ENCODE measurements at regions not wholly inside any gene's neighbourhood (a gene's known extent, or its start where the extent isn't known, plus 50 kb on each side); places are given as distances from the start of the nearest gene placed in this dataset.
"Not testable (repeated sequence)": the region's sequence is repeated elsewhere in the genome, so short reads cannot be mapped to it uniquely, and the experiment has no call there.

DNA sequence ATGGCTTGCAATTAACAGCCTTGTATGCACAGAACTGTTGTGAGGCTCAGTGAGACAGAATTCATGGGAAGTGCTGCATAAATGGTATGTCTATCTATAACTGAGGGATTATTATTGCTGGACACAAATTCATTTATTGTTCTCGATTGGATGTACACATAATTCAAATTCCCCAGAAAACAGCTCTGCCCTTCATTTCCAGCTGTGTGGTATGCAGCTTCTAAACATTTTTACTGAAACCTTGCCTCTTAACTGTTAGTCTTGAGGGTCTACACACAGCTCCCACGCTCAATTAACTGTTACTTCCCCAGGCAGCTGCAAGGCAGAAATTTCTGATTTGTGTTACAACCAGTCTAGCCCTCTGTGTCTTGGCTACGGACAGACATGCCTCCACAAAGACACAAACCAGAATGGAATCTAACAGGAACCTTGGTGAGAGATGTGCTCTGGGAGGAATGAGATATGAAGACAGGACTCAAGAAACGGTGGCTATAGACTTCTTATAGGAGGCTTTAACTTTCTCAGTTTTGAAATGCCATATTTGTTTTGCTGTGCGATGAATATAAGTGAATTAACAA lies 139.7 kb upstream of the TBL1XR1 start:
- Histone ChIP-seq H3K9me2 (replicated peaks; ENCODE audit: low read length) (no peaks in the 10 kb centered on the region), H3K27me3 (ENCODE audit: low read length) (no peaks in the 10 kb centered on the region), H2AFZ (ENCODE audit: low read length) (no peak overlapping the region), H3K36me3 (ENCODE audit: low read depth, low read length) (no peaks in the 10 kb centered on the region), H3K9ac (ENCODE audit: low read length) (no peak overlapping the region), H3K4me1 (ENCODE audit: insufficient read depth, low read length) (peaks cover 28% of the 10 kb centered on the region), H3K4me2 (ENCODE audit: low read length) (no peak overlapping the region), H3K9me3 (ENCODE audit: low read length) (no peaks in the 10 kb centered on the region), H3K79me2 (ENCODE audit: low read length) (no peaks in the 10 kb centered on the region), H3K4me3 (ENCODE audit: low read length) (no peak overlapping the region), H4K20me1 (ENCODE audit: low read length) (no peaks in the 10 kb centered on the region), H3K27ac (ENCODE audit: low read length) (no peak overlapping the region), H3F3A (ENCODE audit: low read length, unreplicated experiment) (no peaks in the 10 kb centered on the region)
- TF ChIP-seq EZH2 (IDR thresholded peaks at IDR 0.05; ENCODE audit: low read length, unreplicated experiment) (no peak), EZH2phosphoT487 (IDR thresholded peaks at IDR 0.05; ENCODE audit: borderline replicate concordance, low read length) (no peak), CTCF (conservative IDR thresholded peaks at IDR 0.05; ENCODE audit: low read depth, low read length) (no peak)
- ChIA-PET CTCF (no interaction called here), POLR2A (ENCODE audit: unreplicated experiment) (interaction anchor here (0.7 kb wide), 1 partner anchor 140 kb away, joined by 3 read pairs; the partner anchor contains the start of gene TBL1XR1)
- intact Hi-C loops (cut with micrococcal nuclease): no loop called here
- ATAC-seq (no peak), DNase-seq (no peak)
- no TSS peak for BruUV-seq (replicated peaks)

- DNase-seq (peak; percentile 62), ATAC-seq (peak; percentile 52)
- no peak overlapping the region for H3K4me2 ChIP-seq (ENCODE audit: low read length)
- CTCF ChIA-PET: no interaction called here
- no peaks in the 10 kb centered on the region for H3K79me2 ChIP-seq (ENCODE audit: low read length)
- TF ChIP-seq EZH2phosphoT487 (IDR thresholded peaks at IDR 0.05; ENCODE audit: borderline replicate concordance, low read length): no peak
- TF ChIP-seq CTCF (conservative IDR thresholded peaks at IDR 0.05; ENCODE audit: low read depth, low read length): no peak
- TF ChIP-seq EZH2 (IDR thresholded peaks at IDR 0.05; ENCODE audit: low read length, unreplicated experiment): no peak
- intact Hi-C loops (cut with micrococcal nuclease): no loop called here
- no peak overlapping the region for H3K9ac ChIP-seq (ENCODE audit: low read length)
- H3K4me3 ChIP-seq (ENCODE audit: low read length): no peak overlapping the region
- no peaks in the 10 kb centered on the region for H3K9me2 ChIP-seq (replicated peaks; ENCODE audit: low read length)
- H3K4me1 ChIP-seq (ENCODE audit: insufficient read depth, low read length): peaks cover 28% of the 10 kb centered on the region
- no peaks in the 10 kb centered on the region for H3K36me3 ChIP-seq (ENCODE audit: low read depth, low read length)
- H3K27me3 ChIP-seq (ENCODE audit: low read length): no peaks in the 10 kb centered on the region
- no TSS peak for BruUV-seq (replicated peaks)
- POLR2A ChIA-PET (ENCODE audit: unreplicated experiment): no interaction called here
- H3K9me3 ChIP-seq (ENCODE audit: low read length): no peaks in the 10 kb centered on the region
- H4K20me1 ChIP-seq (ENCODE audit: low read length): no peaks in the 10 kb centered on the region
- no peaks in the 10 kb centered on the region for H3F3A ChIP-seq (ENCODE audit: low read length, unreplicated experiment)
- H3K27ac ChIP-seq (ENCODE audit: low read length): peak overlapping the region; percentile 63
- H2AFZ ChIP-seq (ENCODE audit: low read length): no peak overlapping the region
Observed at GRCh38 chr3:177337541-177338331, 140.5 kb upstream of the TBL1XR1 start.

GRCh38 chr3:177338697-177339219 lies 141.5 kb upstream of the TBL1XR1 start:
- ATAC-seq: no peak
- Histone ChIP-seq H2AFZ (ENCODE audit: low read length) (no peak overlapping the region), H4K20me1 (ENCODE audit: low read length) (no peaks in the 10 kb centered on the region), H3K36me3 (ENCODE audit: low read depth, low read length) (no peaks in the 10 kb centered on the region), H3K9me2 (replicated peaks; ENCODE audit: low read length) (no peaks in the 10 kb centered on the region), H3K27ac (ENCODE audit: low read length) (no peak overlapping the region), H3F3A (ENCODE audit: low read length, unreplicated experiment) (no peaks in the 10 kb centered on the region), H3K27me3 (ENCODE audit: low read length) (no peaks in the 10 kb centered on the region), H3K4me1 (ENCODE audit: insufficient read depth, low read length) (peaks cover 28% of the 10 kb centered on the region), H3K4me2 (ENCODE audit: low read length) (no peak overlapping the region), H3K79me2 (ENCODE audit: low read length) (no peaks in the 10 kb centered on the region), H3K9ac (ENCODE audit: low read length) (no peak overlapping the region), H3K4me3 (ENCODE audit: low read length) (no peak overlapping the region), H3K9me3 (ENCODE audit: low read length) (no peaks in the 10 kb centered on the region)
- no TSS peak for BruUV-seq (replicated peaks)
- ChIA-PET POLR2A (ENCODE audit: unreplicated experiment) (no interaction called here), CTCF (interaction anchor here (0.6 kb wide), 2 partner anchors 35 to 313 kb away, joined by 3 read pairs; no protein-coding TSS in a partner anchor)
- no peak for TF ChIP-seq CTCF (conservative IDR thresholded peaks at IDR 0.05; ENCODE audit: low read depth, low read length)
- TF ChIP-seq EZH2phosphoT487 (IDR thresholded peaks at IDR 0.05; ENCODE audit: borderline replicate concordance, low read length): no peak
- TF ChIP-seq EZH2 (IDR thresholded peaks at IDR 0.05; ENCODE audit: low read length, unreplicated experiment): no peak
- intact Hi-C loops (cut with micrococcal nuclease): no loop called here
- no peak for DNase-seq

- H3F3A ChIP-seq (ENCODE audit: low read length, unreplicated experiment); H3K27ac ChIP-seq (ENCODE audit: low read length); H3K9me2 ChIP-seq (replicated peaks; ENCODE audit: low read length); H4K20me1 ChIP-seq (ENCODE audit: low read length); H3K4me2 ChIP-seq (ENCODE audit: low read length); H3K36me3 ChIP-seq (ENCODE audit: low read depth, low read length); DNase-seq; ATAC-seq; H3K9ac ChIP-seq (ENCODE audit: low read length); POLR2A ChIA-PET (ENCODE audit: unreplicated experiment); intact Hi-C loops (cut with micrococcal nuclease); H2AFZ ChIP-seq (ENCODE audit: low read length); H3K79me2 ChIP-seq (ENCODE audit: low read length); H3K4me3 ChIP-seq (ENCODE audit: low read length); BruUV-seq (replicated peaks); H3K27me3 ChIP-seq (ENCODE audit: low read length); H3K9me3 ChIP-seq (ENCODE audit: low read length): not testable (repeated sequence)
- CTCF ChIA-PET: interaction anchor here (0.6 kb wide), 1 partner anchor 314 kb away, joined by 3 read pairs; no protein-coding TSS in a partner anchor
- peaks cover 28% of the 10 kb centered on the region for H3K4me1 ChIP-seq (ENCODE audit: insufficient read depth, low read length)
Observed at GRCh38 chr3:177339220-177339703, 142.0 kb upstream of the TBL1XR1 start.

Data from PC-3 (cell line).